GM23338 (cell line): ENCODE measurements at regions not wholly inside any gene's neighbourhood (a gene's known extent, or its start where the extent isn't known, plus 50 kb on each side); places are given as distances from the start of the nearest gene placed in this dataset.

Experiments used
- ATAC-seq: fragments of 200-7000 bp; cut with Tn5 transposase; 3 replicates; pipeline ENCODE4 v1.9.1; 2020
- DNase-seq: peaks from one replicate; pipeline ENCODE4 v3.0.0-alpha.2; 2015; ENCODE audit warnings: low spot score
- H2AFZ ChIP-seq: fragments of 200-600 bp; sonication (generic); 2 replicates; pipeline ENCODE4 v1.8.0; 2016; ENCODE audit warnings: antibody characterized with exemption, mild to moderate bottlenecking, moderate library complexity
- H3F3A ChIP-seq: fragments of 200-600 bp; sonication (generic); replicated peaks from 2 replicates; pipeline ENCODE4 v1.8.0; 2017; ENCODE audit warnings: antibody characterized with exemption, mixed run types, low read depth
- H3K27ac ChIP-seq: fragments of 200-600 bp; sonication (generic); 2 replicates; pipeline ENCODE4 v1.6.1; 2016; ENCODE audit warnings: low read depth
- H3K27me3 ChIP-seq: fragments of 200-600 bp; sonication (generic); 2 replicates; pipeline ENCODE4 v1.8.0; 2016; ENCODE audit warnings: mild to moderate bottlenecking, mixed run types, moderate library complexity; ENCODE audit not compliant: insufficient read depth
- H3K36me3 ChIP-seq: fragments of 200-600 bp; sonication (generic); 2 replicates; pipeline ENCODE4 v1.8.0; 2016; ENCODE audit warnings: mild to moderate bottlenecking; ENCODE audit not compliant: insufficient read depth
- H3K4me1 ChIP-seq: fragments of 200-600 bp; sonication (generic); 2 replicates; pipeline ENCODE4 v1.8.0; 2016; ENCODE audit warnings: mild to moderate bottlenecking, moderate library complexity; ENCODE audit not compliant: insufficient read depth
- H3K4me2 ChIP-seq: fragments of 200-600 bp; sonication (generic); 2 replicates; pipeline ENCODE4 v1.7.1; 2017; ENCODE audit warnings: mixed run types
- H3K4me3 ChIP-seq: fragments of 200-600 bp; sonication (generic); 2 replicates; pipeline ENCODE4 v1.6.1; 2016; ENCODE audit warnings: mixed run types
- H3K79me2 ChIP-seq: fragments of 200-600 bp; sonication (generic); replicated peaks from 2 replicates; pipeline ENCODE4 v1.8.0; 2017; ENCODE audit warnings: mild to moderate bottlenecking; ENCODE audit not compliant: insufficient read depth
- H3K9me2 ChIP-seq: fragments of 200-600 bp; sonication (generic); 2 replicates; pipeline ENCODE4 v1.8.0; 2017; ENCODE audit not compliant: insufficient read depth
- H4K20me1 ChIP-seq: fragments of 200-600 bp; sonication (generic); replicated peaks from 2 replicates; pipeline ENCODE4 v1.8.0; 2017; ENCODE audit warnings: mild to moderate bottlenecking; ENCODE audit not compliant: insufficient read depth
- H3K27ac Mint-ChIP-seq: 2 replicates; pipeline ENCODE4 v1.8.0; 2020; ENCODE audit warnings: inconsistent platforms, mild to moderate bottlenecking, moderate library complexity, mixed read lengths
- H3K27me3 Mint-ChIP-seq: 3 replicates; pipeline ENCODE4 v1.8.0; 2022; ENCODE audit warnings: low read depth, mild to moderate bottlenecking, moderate library complexity, mixed read lengths, inconsistent platforms; ENCODE audit not compliant: insufficient read depth, poor library complexity
- H3K36me3 Mint-ChIP-seq: 3 replicates; pipeline ENCODE4 v1.8.0; 2021; ENCODE audit warnings: low read depth, mild to moderate bottlenecking, inconsistent platforms, moderate library complexity, mixed read lengths
- H3K4me1 Mint-ChIP-seq: 3 replicates; pipeline ENCODE4 v1.8.0; 2020; ENCODE audit warnings: mild to moderate bottlenecking, inconsistent platforms, mixed read lengths
- H3K4me3 Mint-ChIP-seq: 3 replicates; pipeline ENCODE4 v1.8.0; 2021; ENCODE audit warnings: moderate library complexity, mild to moderate bottlenecking, inconsistent platforms, mixed read lengths
- H3K9me3 Mint-ChIP-seq: 3 replicates; pipeline ENCODE4 v1.8.0; 2020; ENCODE audit warnings: moderate library complexity, mild to moderate bottlenecking, inconsistent platforms, mixed read lengths
- CREB1 ChIP-seq: fragments of 250-450 bp; sonication (Bioruptor Pico); IDR thresholded peaks from 2 replicates; pipeline ENCODE4 v1.5.0; 2020; ENCODE audit warnings: low read depth, mild to moderate bottlenecking, moderate library complexity
- EZH2 ChIP-seq: fragments of 200-600 bp; sonication (generic); IDR thresholded peaks from one replicate; pipeline ENCODE4 v1.8.0; 2017; ENCODE audit warnings: antibody characterized with exemption, mild to moderate bottlenecking, low read depth; ENCODE audit not compliant: unreplicated experiment
- EZH2phosphoT487 ChIP-seq: fragments of 200-600 bp; sonication (generic); IDR thresholded peaks from one replicate; pipeline ENCODE4 v1.8.1; 2018; ENCODE audit warnings: antibody characterized with exemption; ENCODE audit not compliant: unreplicated experiment
- JUNB ChIP-seq: IDR thresholded peaks from one replicate; pipeline ENCODE4 v1.6.1; 2016; ENCODE audit warnings: antibody characterized with exemption; ENCODE audit not compliant: unreplicated experiment
- NANOG ChIP-seq: IDR thresholded peaks from 2 replicates; pipeline ENCODE4 v1.6.1; 2016; ENCODE audit warnings: antibody characterized with exemption, borderline replicate concordance
- POLR2AphosphoS5 ChIP-seq: IDR thresholded peaks from 2 replicates; pipeline ENCODE4 v1.6.1; 2016; ENCODE audit warnings: antibody characterized with exemption, low read depth
- STAT1 ChIP-seq: IDR thresholded peaks from one replicate; pipeline ENCODE4 v1.6.1; 2016; ENCODE audit warnings: antibody characterized with exemption; ENCODE audit not compliant: unreplicated experiment
- ZNF114 ChIP-seq: fragments of 250-450 bp; sonication (Bioruptor Pico); IDR thresholded peaks from 2 replicates; pipeline ENCODE4 v1.5.0; 2020; ENCODE audit warnings: mild to moderate bottlenecking, moderate library complexity
- ZNF331 ChIP-seq: fragments of 250-450 bp; sonication (Bioruptor Pico); IDR thresholded peaks from 2 replicates; pipeline ENCODE4 v1.5.0; 2020; ENCODE audit warnings: low read depth, mild to moderate bottlenecking, moderate library complexity
- TF ChIP-seq, protein P1 (sequence below), 2 experiments: fragments of 200-600 bp in 1 of 2; sonication (generic) in 1 of 2; conservative IDR thresholded peaks; 2 replicates each; pipeline versions ENCODE4 v1.5.1 to v1.6.1; 2016 to 2017; ENCODE audit warnings: antibody characterized with exemption in 2 of 2, low read depth in 2 of 2, mild to moderate bottlenecking in 2 of 2, moderate library complexity in 1 of 2
- TF ChIP-seq, protein P2 (sequence below): IDR thresholded peaks from one replicate; pipeline ENCODE4 v1.6.1; 2018; ENCODE audit warnings: antibody characterized with exemption; ENCODE audit not compliant: unreplicated experiment
- TF ChIP-seq, protein P3 (sequence below): fragments of 250-450 bp; sonication (Bioruptor Pico); IDR thresholded peaks from 2 replicates; pipeline ENCODE4 v1.5.0; 2020; ENCODE audit warnings: mild to moderate bottlenecking, moderate library complexity
- TF ChIP-seq, protein P4 (sequence below): IDR thresholded peaks from 2 replicates; pipeline ENCODE4 v1.6.1; 2016; ENCODE audit warnings: antibody characterized with exemption

DNA sequence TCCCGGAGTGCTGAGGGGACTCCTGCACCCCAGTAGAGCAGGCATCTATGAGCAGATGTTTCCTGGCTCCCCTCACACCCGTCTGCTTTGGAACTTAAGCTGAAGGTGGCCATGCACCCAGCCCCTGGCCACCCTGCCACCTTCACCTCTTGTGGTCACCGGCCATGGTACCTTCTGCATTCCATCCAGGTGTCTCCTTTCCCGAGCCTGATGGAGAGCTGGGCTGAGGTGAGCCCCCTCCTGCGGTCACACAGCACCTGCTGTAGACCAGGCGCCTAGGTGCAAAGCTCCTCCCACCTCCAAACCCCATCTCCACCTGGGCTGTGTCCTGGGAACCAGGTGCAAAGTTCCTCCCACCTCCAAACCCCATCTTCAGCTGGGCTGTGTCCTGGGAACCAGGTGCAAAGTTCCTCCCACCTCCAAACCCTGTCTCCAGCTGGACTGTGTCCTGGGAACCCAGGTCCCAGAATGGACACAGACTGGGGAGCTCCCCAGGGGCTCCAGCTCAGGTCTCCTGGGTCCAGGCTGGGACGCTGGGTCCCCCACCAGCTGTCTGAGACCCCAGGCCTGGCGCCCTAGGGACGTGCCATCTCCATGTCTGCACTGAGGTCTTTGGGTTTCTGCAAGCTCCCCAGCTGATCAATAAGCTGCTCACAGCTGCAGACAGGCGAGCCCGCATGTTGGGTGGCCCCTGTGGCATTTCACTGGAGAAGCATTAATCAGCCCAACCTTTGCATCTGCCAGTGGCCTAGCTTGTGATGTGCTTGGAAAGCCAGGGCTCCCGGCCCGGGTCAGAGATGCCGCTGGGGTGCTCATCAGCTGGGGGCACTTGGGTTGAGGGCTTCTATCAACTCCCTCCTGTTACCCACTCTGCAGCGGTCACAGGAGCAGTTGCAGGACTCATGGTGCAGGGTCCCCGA is 61.2 kb upstream of the INPP5A start:
- H3K27me3 Mint-ChIP-seq = no peaks in the 10 kb centered on the region
- H3K9me3 Mint-ChIP-seq = peaks cover 12% of the 10 kb centered on the region
- no peaks in the 10 kb centered on the region for H3K36me3 Mint-ChIP-seq

More for the DNA sequence above, 61.2 kb upstream of the INPP5A start:
- H3K4me3 ChIP-seq = no peak overlapping the region
- no peak overlapping the region for H3K27ac ChIP-seq
- DNase-seq (no peak), ATAC-seq (no peak)
- H3K27me3 ChIP-seq = no peaks in the 10 kb centered on the region
- no peaks in the 10 kb centered on the region for H3K4me1 ChIP-seq
- H3K27ac Mint-ChIP-seq = no peak overlapping the region
- no peaks in the 10 kb centered on the region for H3K36me3 ChIP-seq
- H3K4me2 ChIP-seq = no peak overlapping the region
- H2AFZ ChIP-seq = no peak overlapping the region
- H3K4me3 Mint-ChIP-seq = no peak overlapping the region
- H3K9me2 ChIP-seq = no peaks in the 10 kb centered on the region
- peaks cover under 1% of the 10 kb centered on the region; the same call in 2 of the 3 replicates for H3K4me1 Mint-ChIP-seq
- H3F3A ChIP-seq = no peaks in the 10 kb centered on the region
- no peaks in the 10 kb centered on the region for H3K79me2 ChIP-seq
- no peaks in the 10 kb centered on the region for H4K20me1 ChIP-seq
- TF ChIP-seq STAT1 (no peak), EZH2phosphoT487 (no peak), NANOG (no peak), EZH2 (no peak), ZNF114 (CRISPR knock-in tag) (no peak), POLR2AphosphoS5 (no peak), JUNB (no peak), ZNF331 (CRISPR knock-in tag) (no peak), CREB1 (CRISPR knock-in tag) (no peak)
- TF ChIP-seq, protein P1, sequence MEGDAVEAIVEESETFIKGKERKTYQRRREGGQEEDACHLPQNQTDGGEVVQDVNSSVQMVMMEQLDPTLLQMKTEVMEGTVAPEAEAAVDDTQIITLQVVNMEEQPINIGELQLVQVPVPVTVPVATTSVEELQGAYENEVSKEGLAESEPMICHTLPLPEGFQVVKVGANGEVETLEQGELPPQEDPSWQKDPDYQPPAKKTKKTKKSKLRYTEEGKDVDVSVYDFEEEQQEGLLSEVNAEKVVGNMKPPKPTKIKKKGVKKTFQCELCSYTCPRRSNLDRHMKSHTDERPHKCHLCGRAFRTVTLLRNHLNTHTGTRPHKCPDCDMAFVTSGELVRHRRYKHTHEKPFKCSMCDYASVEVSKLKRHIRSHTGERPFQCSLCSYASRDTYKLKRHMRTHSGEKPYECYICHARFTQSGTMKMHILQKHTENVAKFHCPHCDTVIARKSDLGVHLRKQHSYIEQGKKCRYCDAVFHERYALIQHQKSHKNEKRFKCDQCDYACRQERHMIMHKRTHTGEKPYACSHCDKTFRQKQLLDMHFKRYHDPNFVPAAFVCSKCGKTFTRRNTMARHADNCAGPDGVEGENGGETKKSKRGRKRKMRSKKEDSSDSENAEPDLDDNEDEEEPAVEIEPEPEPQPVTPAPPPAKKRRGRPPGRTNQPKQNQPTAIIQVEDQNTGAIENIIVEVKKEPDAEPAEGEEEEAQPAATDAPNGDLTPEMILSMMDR (conservative IDR thresholded peaks at IDR 0.05; ENCODE audit: low read depth in 2 of 2) = no peak
- TF ChIP-seq, protein P2, sequence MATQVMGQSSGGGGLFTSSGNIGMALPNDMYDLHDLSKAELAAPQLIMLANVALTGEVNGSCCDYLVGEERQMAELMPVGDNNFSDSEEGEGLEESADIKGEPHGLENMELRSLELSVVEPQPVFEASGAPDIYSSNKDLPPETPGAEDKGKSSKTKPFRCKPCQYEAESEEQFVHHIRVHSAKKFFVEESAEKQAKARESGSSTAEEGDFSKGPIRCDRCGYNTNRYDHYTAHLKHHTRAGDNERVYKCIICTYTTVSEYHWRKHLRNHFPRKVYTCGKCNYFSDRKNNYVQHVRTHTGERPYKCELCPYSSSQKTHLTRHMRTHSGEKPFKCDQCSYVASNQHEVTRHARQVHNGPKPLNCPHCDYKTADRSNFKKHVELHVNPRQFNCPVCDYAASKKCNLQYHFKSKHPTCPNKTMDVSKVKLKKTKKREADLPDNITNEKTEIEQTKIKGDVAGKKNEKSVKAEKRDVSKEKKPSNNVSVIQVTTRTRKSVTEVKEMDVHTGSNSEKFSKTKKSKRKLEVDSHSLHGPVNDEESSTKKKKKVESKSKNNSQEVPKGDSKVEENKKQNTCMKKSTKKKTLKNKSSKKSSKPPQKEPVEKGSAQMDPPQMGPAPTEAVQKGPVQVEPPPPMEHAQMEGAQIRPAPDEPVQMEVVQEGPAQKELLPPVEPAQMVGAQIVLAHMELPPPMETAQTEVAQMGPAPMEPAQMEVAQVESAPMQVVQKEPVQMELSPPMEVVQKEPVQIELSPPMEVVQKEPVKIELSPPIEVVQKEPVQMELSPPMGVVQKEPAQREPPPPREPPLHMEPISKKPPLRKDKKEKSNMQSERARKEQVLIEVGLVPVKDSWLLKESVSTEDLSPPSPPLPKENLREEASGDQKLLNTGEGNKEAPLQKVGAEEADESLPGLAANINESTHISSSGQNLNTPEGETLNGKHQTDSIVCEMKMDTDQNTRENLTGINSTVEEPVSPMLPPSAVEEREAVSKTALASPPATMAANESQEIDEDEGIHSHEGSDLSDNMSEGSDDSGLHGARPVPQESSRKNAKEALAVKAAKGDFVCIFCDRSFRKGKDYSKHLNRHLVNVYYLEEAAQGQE = no peak
- TF ChIP-seq, protein P3, sequence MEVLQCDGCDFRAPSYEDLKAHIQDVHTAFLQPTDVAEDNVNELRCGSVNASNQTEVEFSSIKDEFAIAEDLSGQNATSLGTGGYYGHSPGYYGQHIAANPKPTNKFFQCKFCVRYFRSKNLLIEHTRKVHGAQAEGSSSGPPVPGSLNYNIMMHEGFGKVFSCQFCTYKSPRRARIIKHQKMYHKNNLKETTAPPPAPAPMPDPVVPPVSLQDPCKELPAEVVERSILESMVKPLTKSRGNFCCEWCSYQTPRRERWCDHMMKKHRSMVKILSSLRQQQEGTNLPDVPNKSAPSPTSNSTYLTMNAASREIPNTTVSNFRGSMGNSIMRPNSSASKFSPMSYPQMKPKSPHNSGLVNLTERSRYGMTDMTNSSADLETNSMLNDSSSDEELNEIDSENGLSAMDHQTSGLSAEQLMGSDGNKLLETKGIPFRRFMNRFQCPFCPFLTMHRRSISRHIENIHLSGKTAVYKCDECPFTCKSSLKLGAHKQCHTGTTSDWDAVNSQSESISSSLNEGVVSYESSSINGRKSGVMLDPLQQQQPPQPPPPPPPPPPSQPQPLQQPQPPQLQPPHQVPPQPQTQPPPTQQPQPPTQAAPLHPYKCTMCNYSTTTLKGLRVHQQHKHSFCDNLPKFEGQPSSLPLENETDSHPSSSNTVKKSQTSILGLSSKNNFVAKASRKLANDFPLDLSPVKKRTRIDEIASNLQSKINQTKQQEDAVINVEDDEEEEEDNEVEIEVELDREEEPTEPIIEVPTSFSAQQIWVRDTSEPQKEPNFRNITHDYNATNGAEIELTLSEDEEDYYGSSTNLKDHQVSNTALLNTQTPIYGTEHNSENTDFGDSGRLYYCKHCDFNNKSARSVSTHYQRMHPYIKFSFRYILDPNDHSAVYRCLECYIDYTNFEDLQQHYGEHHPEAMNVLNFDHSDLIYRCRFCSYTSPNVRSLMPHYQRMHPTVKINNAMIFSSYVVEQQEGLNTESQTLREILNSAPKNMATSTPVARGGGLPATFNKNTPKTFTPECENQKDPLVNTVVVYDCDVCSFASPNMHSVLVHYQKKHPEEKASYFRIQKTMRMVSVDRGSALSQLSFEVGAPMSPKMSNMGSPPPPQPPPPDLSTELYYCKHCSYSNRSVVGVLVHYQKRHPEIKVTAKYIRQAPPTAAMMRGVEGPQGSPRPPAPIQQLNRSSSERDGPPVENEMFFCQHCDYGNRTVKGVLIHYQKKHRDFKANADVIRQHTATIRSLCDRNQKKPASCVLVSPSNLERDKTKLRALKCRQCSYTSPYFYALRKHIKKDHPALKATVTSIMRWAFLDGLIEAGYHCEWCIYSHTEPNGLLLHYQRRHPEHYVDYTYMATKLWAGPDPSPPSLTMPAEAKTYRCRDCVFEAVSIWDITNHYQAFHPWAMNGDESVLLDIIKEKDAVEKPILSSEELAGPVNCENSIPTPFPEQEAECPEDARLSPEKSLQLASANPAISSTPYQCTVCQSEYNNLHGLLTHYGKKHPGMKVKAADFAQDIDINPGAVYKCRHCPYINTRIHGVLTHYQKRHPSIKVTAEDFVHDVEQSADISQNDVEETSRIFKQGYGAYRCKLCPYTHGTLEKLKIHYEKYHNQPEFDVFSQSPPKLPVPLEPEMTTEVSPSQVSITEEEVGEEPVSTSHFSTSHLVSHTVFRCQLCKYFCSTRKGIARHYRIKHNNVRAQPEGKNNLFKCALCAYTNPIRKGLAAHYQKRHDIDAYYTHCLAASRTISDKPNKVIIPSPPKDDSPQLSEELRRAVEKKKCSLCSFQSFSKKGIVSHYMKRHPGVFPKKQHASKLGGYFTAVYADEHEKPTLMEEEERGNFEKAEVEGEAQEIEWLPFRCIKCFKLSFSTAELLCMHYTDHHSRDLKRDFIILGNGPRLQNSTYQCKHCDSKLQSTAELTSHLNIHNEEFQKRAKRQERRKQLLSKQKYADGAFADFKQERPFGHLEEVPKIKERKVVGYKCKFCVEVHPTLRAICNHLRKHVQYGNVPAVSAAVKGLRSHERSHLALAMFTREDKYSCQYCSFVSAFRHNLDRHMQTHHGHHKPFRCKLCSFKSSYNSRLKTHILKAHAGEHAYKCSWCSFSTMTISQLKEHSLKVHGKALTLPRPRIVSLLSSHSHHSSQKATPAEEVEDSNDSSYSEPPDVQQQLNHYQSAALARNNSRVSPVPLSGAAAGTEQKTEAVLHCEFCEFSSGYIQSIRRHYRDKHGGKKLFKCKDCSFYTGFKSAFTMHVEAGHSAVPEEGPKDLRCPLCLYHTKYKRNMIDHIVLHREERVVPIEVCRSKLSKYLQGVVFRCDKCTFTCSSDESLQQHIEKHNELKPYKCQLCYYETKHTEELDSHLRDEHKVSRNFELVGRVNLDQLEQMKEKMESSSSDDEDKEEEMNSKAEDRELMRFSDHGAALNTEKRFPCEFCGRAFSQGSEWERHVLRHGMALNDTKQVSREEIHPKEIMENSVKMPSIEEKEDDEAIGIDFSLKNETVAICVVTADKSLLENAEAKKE (CRISPR knock-in tag) = no peak
- TF ChIP-seq, protein P4, sequence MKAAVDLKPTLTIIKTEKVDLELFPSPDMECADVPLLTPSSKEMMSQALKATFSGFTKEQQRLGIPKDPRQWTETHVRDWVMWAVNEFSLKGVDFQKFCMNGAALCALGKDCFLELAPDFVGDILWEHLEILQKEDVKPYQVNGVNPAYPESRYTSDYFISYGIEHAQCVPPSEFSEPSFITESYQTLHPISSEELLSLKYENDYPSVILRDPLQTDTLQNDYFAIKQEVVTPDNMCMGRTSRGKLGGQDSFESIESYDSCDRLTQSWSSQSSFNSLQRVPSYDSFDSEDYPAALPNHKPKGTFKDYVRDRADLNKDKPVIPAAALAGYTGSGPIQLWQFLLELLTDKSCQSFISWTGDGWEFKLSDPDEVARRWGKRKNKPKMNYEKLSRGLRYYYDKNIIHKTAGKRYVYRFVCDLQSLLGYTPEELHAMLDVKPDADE = no peak
